GM12878 (cell line): ENCODE measurements at regions not wholly inside any gene's neighbourhood (a gene's known extent, or its start where the extent isn't known, plus 50 kb on each side); places are given as distances from the start of the nearest gene placed in this dataset.

ENCODE experiments used
- ATAC-seq: fragments of 200-7000 bp; cut with Tn5 transposase; 3 replicates; pipeline ENCODE4 v1.9.1; 2020; ENCODE audit warnings: mild to moderate bottlenecking, moderate library complexity
- BruUV-seq: library from RNA; stranded (reverse); fragments of 400-500 nt; replicated peaks from 2 replicates; lab custom pipeline; 2021; lab: Mats Ljungman, UMichigan
- CTCF ChIA-PET: fragments of 300-600 bp; sonication (Branson Sonifier 250); formaldehyde crosslinking; extraction: SDS; loops from one replicate; lab custom pipeline; 2021; ENCODE audit warnings: inconsistent platforms; lab: Yijun Ruan, JAX
- POLR2A ChIA-PET: fragments of 350-600 bp; formaldehyde crosslinking; extraction: SDS; loops from one replicate; lab custom pipeline; 2021; ENCODE audit warnings: inconsistent platforms; lab: Charles Lee
- RAD21 ChIA-PET: fragments of 300-600 bp; sonication (Branson Sonifier 250); formaldehyde crosslinking; loops from one replicate; lab custom pipeline; 2023; ENCODE audit warnings: antibody characterized with exemption; ENCODE audit not compliant: unreplicated experiment; lab: Charles Lee
- SMC1A ChIA-PET: fragments of 300-600 bp; sonication (Branson Sonifier 250); formaldehyde crosslinking; loops from one replicate; lab custom pipeline; 2023; ENCODE audit not compliant: unreplicated experiment, uncharacterized antibody; lab: Charles Lee
- DNase-seq: peaks from one replicate; pipeline ENCODE4 v3.0.0-alpha.2; 2011; ENCODE audit warnings: low read depth, low spot score
- FAIRE-seq: peaks from 3 replicates; lab custom pipeline; 2011; peaks lifted over from hg19 to GRCh38; lab: Jason Lieb, UNC
- H2AFZ ChIP-seq: 2 replicates; pipeline ENCODE4 v1.6.0; 2011; ENCODE audit warnings: low read depth, low read length, control low read depth; ENCODE audit not compliant: control insufficient read depth
- H3K27ac ChIP-seq: 2 replicates; pipeline ENCODE4 v1.5.1; 2011; ENCODE audit warnings: control low read depth; ENCODE audit not compliant: control insufficient read depth, insufficient read depth
- H3K27me3 ChIP-seq, 2 experiments: replicated peaks in 1 of 2; 2 replicates each; pipeline versions ENCODE4 v1.6.0 to v1.6.1; 2011; ENCODE audit warnings: low read length in 1 of 2; ENCODE audit not compliant: control insufficient read depth in 2 of 2, insufficient read depth in 2 of 2
- H3K36me3 ChIP-seq, 2 experiments: 2 replicates each; pipeline ENCODE4 v1.5.1; 2011; ENCODE audit warnings: low read length in 1 of 2; ENCODE audit not compliant: control insufficient read depth in 2 of 2, insufficient read depth in 2 of 2
- H3K4me1 ChIP-seq: 2 replicates; pipeline ENCODE4 v1.6.1; 2011; ENCODE audit warnings: mild to moderate bottlenecking, low read length, moderate library complexity, mixed read lengths; ENCODE audit not compliant: control insufficient read depth, insufficient read depth
- H3K4me2 ChIP-seq: 2 replicates; pipeline ENCODE4 v1.6.0; 2011; ENCODE audit warnings: control low read depth; ENCODE audit not compliant: control insufficient read depth, insufficient read depth
- H3K4me3 ChIP-seq: fragments of 200-600 bp; sonication (generic); 2 replicates; pipeline ENCODE4 v1.5.1; 2016
- H3K79me2 ChIP-seq: 2 replicates; pipeline ENCODE4 v1.6.0; 2011; ENCODE audit warnings: low read length; ENCODE audit not compliant: control insufficient read depth, insufficient read depth
- H3K9ac ChIP-seq: 2 replicates; pipeline ENCODE4 v1.8.0; 2011; ENCODE audit warnings: low read length, control low read depth, mixed read lengths; ENCODE audit not compliant: control insufficient read depth, insufficient read depth
- H3K9me3 ChIP-seq: replicated peaks from 3 replicates; pipeline ENCODE4 v1.5.1; 2011; ENCODE audit warnings: mild to moderate bottlenecking, low read length; ENCODE audit not compliant: control insufficient read depth, insufficient read depth
- H4K20me1 ChIP-seq: 2 replicates; pipeline ENCODE4 v1.6.0; 2011; ENCODE audit not compliant: control insufficient read depth, insufficient read depth
- BHLHE40 ChIP-seq, 2 experiments: fragments of 450-650 bp in 1 of 2; IDR thresholded peaks; 2 replicates each; pipeline ENCODE4 v1.6.1; 2011 to 2017; ENCODE audit warnings: low read depth in 2 of 2, borderline replicate concordance in 1 of 2, improper control_type of control experiment in 1 of 2, low read length in 1 of 2, mild to moderate bottlenecking in 1 of 2
- E2F8 ChIP-seq: fragments of 450-650 bp; IDR thresholded peaks from 2 replicates; pipeline ENCODE4 v1.6.1; 2018; ENCODE audit warnings: mild to moderate bottlenecking, low read depth, moderate library complexity; ENCODE audit not compliant: partially characterized antibody
- HCFC1 ChIP-seq: fragments of 150-350 bp; IDR thresholded peaks from 2 replicates; pipeline ENCODE4 v1.6.1; 2014; ENCODE audit warnings: low read length
- MEF2B ChIP-seq: fragments of 450-650 bp; IDR thresholded peaks from 2 replicates; pipeline ENCODE4 v1.6.1; 2018; ENCODE audit warnings: mild to moderate bottlenecking, moderate library complexity; ENCODE audit not compliant: partially characterized antibody, poor library complexity, severe bottlenecking
- NFYA ChIP-seq: IDR thresholded peaks from 2 replicates; pipeline ENCODE4 v1.6.1; 2011; ENCODE audit warnings: low read depth, mild to moderate bottlenecking, low read length, improper control_type of control experiment, borderline replicate concordance
- POU2F2 ChIP-seq: IDR thresholded peaks from 3 replicates; pipeline ENCODE4 v1.6.1; 2011; ENCODE audit warnings: low read depth, mild to moderate bottlenecking, low read length, borderline replicate concordance
- SIX5 ChIP-seq: IDR thresholded peaks from 2 replicates; pipeline ENCODE4 v1.6.1; 2011; ENCODE audit warnings: mild to moderate bottlenecking, low read depth, low read length, moderate library complexity; ENCODE audit not compliant: severe bottlenecking
- SMAD1 ChIP-seq: fragments of 450-650 bp; IDR thresholded peaks from 2 replicates; pipeline ENCODE4 v1.6.1; 2018; ENCODE audit warnings: mild to moderate bottlenecking, low read depth; ENCODE audit not compliant: partially characterized antibody
- SPI1 ChIP-seq: IDR thresholded peaks from 2 replicates; pipeline ENCODE4 v1.6.1; 2011; ENCODE audit warnings: low read depth, mild to moderate bottlenecking, low read length, moderate library complexity, borderline replicate concordance; ENCODE audit not compliant: insufficient read depth
- STAT3 ChIP-seq: IDR thresholded peaks from 2 replicates; pipeline ENCODE4 v1.6.1; 2011; ENCODE audit warnings: low read depth, low read length, improper control_type of control experiment
- TARDBP ChIP-seq: IDR thresholded peaks from 2 replicates; pipeline ENCODE4 v1.6.1; 2016; ENCODE audit warnings: borderline replicate concordance
- ZNF274 ChIP-seq: IDR thresholded peaks from one replicate; pipeline ENCODE4 v1.8.0; 2011; ENCODE audit not compliant: insufficient read length, insufficient read depth
- ZNF592 ChIP-seq: fragments of 450-650 bp; IDR thresholded peaks from 2 replicates; pipeline ENCODE4 v1.6.1; 2017; ENCODE audit warnings: mild to moderate bottlenecking, moderate library complexity
- ZSCAN29 ChIP-seq: fragments of 450-650 bp; IDR thresholded peaks from 2 replicates; pipeline ENCODE4 v1.6.1; 2017; ENCODE audit warnings: mild to moderate bottlenecking, moderate library complexity
- WGBS: methylation state at CpG from one replicate; pipeline ENCODE4 v1.1.6; 2016; ENCODE audit warnings: low lambda C conversion rate; ENCODE audit not compliant: insufficient replicate concordance, insufficient coverage; ENCODE audit errors: missing lambda C conversion rate; 5-methylcytosine and 5-hydroxymethylcytosine counted together
- in situ Hi-C: fragments of 300-500 bp; cut with MboI; formaldehyde crosslinking; loops from 9 replicates; pipeline ENCODE4 v1.14.3; 2018; ENCODE audit warnings: mixed read lengths
- intact Hi-C: fragments of 100-400 bp; cut with micrococcal nuclease; formaldehyde crosslinking; loops from one replicate; pipeline ENCODE4 v1.14.2; 2022; ENCODE audit not compliant: unreplicated experiment
- TF ChIP-seq, protein P1 (sequence below): fragments of 450-650 bp; conservative IDR thresholded peaks from 2 replicates; pipeline ENCODE4 v1.6.1; 2017; ENCODE audit warnings: mild to moderate bottlenecking, moderate library complexity

GRCh38 chr1:209305221-209305954, 278.1 kb upstream of the CAMK1G start:
- Histone ChIP-seq H4K20me1 (no peaks in the 10 kb centered on the region), H3K27me3 (no peaks in the 10 kb centered on the region), H2AFZ (no peak overlapping the region), H3K4me3 (no peak overlapping the region), H3K27ac (no peak overlapping the region), H3K36me3 (no peaks in the 10 kb centered on the region), H3K4me1 (no peaks in the 10 kb centered on the region), H3K9ac (no peak overlapping the region), H3K9me3 (no peaks in the 10 kb centered on the region), H3K79me2 (no peaks in the 10 kb centered on the region), H3K4me2 (no peak overlapping the region)
- RAD21 ChIA-PET = no interaction called here
- no peak for DNase-seq
- CTCF ChIA-PET = no interaction called here
- BruUV-seq = no TSS peak
- 49% methylated on average over 4 of the region's 4 CpGs for WGBS
- intact Hi-C loops = no loop called here
- SMC1A ChIA-PET = interaction anchor here (0.9 kb wide), 1 partner anchor 15 kb away, joined by 3 read pairs; no protein-coding TSS in a partner anchor
- FAIRE-seq = no peak
- no peak for ATAC-seq
- POLR2A ChIA-PET = no interaction called here
- in situ Hi-C loops = no loop called here
- TF ChIP-seq NFYA (no peak), STAT3 (no peak), TARDBP (no peak), BHLHE40 (IDR thresholded peaks at IDR 0.05; ENCODE audit: borderline replicate concordance in 1 of 2, low read depth in 2 of 2, low read length in 1 of 2) (no peak), SMAD1 (no peak), SIX5 (no peak), HCFC1 (no peak), E2F8 (no peak), MEF2B (no peak), ZNF592 (no peak), SPI1 (no peak), POU2F2 (no peak), ZSCAN29 (no peak), ZNF274 (no peak)
- TF ChIP-seq, protein P1, sequence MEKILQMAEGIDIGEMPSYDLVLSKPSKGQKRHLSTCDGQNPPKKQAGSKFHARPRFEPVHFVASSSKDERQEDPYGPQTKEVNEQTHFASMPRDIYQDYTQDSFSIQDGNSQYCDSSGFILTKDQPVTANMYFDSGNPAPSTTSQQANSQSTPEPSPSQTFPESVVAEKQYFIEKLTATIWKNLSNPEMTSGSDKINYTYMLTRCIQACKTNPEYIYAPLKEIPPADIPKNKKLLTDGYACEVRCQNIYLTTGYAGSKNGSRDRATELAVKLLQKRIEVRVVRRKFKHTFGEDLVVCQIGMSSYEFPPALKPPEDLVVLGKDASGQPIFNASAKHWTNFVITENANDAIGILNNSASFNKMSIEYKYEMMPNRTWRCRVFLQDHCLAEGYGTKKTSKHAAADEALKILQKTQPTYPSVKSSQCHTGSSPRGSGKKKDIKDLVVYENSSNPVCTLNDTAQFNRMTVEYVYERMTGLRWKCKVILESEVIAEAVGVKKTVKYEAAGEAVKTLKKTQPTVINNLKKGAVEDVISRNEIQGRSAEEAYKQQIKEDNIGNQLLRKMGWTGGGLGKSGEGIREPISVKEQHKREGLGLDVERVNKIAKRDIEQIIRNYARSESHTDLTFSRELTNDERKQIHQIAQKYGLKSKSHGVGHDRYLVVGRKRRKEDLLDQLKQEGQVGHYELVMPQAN = no peak
